ENCODE measurements at regions not wholly inside any gene's neighbourhood (a gene's known extent, or its start where the extent isn't known, plus 50 kb on each side); places are given as distances from the start of the nearest gene placed in this dataset.

DNA sequence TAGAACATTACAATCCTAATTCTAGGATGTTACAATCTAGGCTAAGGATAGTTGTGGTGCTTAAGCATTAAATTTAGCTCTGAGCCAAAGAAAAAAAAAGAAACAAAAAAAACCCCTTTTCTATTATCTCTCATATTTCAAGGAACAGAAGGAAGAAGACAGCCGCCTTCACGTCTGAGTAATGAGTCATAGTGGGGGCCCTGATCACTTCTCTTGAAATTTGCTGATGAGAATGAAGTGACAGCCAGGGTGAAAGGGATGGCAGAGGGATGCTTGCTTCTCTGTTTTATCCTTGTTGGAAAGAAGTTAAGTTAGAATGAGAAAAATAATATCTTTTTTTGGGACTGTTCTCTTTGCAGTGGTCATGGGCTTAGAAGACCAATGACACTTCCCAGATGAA is 82.6 kb upstream of the MPHOSPH6 start (continued):
- no peak for TF ChIP-seq NFIC (IDR thresholded peaks at IDR 0.05; ENCODE audit: low read depth, low read length)
- TF ChIP-seq, protein P1, sequence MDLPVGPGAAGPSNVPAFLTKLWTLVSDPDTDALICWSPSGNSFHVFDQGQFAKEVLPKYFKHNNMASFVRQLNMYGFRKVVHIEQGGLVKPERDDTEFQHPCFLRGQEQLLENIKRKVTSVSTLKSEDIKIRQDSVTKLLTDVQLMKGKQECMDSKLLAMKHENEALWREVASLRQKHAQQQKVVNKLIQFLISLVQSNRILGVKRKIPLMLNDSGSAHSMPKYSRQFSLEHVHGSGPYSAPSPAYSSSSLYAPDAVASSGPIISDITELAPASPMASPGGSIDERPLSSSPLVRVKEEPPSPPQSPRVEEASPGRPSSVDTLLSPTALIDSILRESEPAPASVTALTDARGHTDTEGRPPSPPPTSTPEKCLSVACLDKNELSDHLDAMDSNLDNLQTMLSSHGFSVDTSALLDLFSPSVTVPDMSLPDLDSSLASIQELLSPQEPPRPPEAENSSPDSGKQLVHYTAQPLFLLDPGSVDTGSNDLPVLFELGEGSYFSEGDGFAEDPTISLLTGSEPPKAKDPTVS (IDR thresholded peaks at IDR 0.05; ENCODE audit: low read depth, low read length): no peak

DNA sequence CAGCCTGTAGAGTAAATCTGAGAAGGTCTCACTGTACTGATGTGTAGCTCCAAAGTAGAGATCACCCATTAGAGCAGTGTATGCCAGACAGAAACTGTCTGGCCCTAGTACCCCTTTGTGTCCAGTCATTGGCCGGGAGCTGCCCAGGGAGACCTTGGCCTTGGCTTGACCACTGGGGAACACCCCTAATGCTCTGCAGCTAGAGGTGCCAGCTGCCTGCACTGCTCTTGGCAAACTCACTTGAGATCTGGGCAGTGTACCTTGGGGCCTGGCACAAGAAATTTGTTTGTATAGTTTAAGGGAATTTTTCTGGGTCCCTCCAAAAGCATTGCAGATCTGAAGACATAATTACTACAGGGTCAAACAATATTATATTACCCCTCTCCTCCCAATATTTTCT is 78.7 kb upstream of the MPHOSPH6 start:
- Histone ChIP-seq H3K79me2 (ENCODE audit: control insufficient read depth, insufficient read depth, low read length) (no peaks in the 10 kb centered on the region), H3K4me3 (no peak overlapping the region), H3K9ac (ENCODE audit: control insufficient read depth, insufficient read depth, low read length) (no peak overlapping the region), H3K4me1 (ENCODE audit: control insufficient read depth, insufficient read depth, low read length) (no peaks in the 10 kb centered on the region), H3K27ac (ENCODE audit: control insufficient read depth, insufficient read depth) (no peak overlapping the region), H2AFZ (ENCODE audit: control insufficient read depth, low read depth, low read length) (no peak overlapping the region), H4K20me1 (ENCODE audit: control insufficient read depth, insufficient read depth) (no peaks in the 10 kb centered on the region), H3K4me2 (ENCODE audit: control insufficient read depth, insufficient read depth) (no peak overlapping the region), H3K27me3 (replicated peaks in 1 of 2; ENCODE audit: control insufficient read depth in 2 of 2, insufficient read depth in 2 of 2, low read length in 1 of 2) (no peaks in the 10 kb centered on the region; a peak in 1 of 4 replicates), H3K36me3 (ENCODE audit: control insufficient read depth in 2 of 2, insufficient read depth in 2 of 2, low read length in 1 of 2) (no peaks in the 10 kb centered on the region), H3K9me3 (replicated peaks; ENCODE audit: control insufficient read depth, insufficient read depth, low read length) (no peaks in the 10 kb centered on the region)
- ATAC-seq (no peak), DNase-seq (ENCODE audit: low read depth, low spot score) (no peak), FAIRE-seq (no peak)
- ChIA-PET CTCF (interaction anchor here (4.7 kb wide), 1 partner anchor 15 kb away, joined by 27 read pairs; no protein-coding TSS in a partner anchor), POLR2A (no interaction called here), RAD21 (ENCODE audit: unreplicated experiment) (no interaction called here), SMC1A (ENCODE audit: uncharacterized antibody, unreplicated experiment) (interaction anchor here (0.6 to 2.2 kb wide), 2 partner anchors 14 to 19 kb away, joined by 3 to 9 read pairs; no protein-coding TSS in a partner anchor)
- in situ Hi-C loops (cut with MboI): no loop called here
- no TSS peak for BruUV-seq (replicated peaks)
- 36% methylated on average over 1 of the region's 1 CpG for WGBS (ENCODE audit: insufficient coverage, insufficient replicate concordance, low lambda C conversion rate, missing lambda C conversion rate)
- intact Hi-C loops (cut with micrococcal nuclease; ENCODE audit: unreplicated experiment): no loop called here
- TF ChIP-seq FOXM1 (IDR thresholded peaks at IDR 0.05; ENCODE audit: low read depth, low read length): no peak
- TF ChIP-seq, protein P2, sequence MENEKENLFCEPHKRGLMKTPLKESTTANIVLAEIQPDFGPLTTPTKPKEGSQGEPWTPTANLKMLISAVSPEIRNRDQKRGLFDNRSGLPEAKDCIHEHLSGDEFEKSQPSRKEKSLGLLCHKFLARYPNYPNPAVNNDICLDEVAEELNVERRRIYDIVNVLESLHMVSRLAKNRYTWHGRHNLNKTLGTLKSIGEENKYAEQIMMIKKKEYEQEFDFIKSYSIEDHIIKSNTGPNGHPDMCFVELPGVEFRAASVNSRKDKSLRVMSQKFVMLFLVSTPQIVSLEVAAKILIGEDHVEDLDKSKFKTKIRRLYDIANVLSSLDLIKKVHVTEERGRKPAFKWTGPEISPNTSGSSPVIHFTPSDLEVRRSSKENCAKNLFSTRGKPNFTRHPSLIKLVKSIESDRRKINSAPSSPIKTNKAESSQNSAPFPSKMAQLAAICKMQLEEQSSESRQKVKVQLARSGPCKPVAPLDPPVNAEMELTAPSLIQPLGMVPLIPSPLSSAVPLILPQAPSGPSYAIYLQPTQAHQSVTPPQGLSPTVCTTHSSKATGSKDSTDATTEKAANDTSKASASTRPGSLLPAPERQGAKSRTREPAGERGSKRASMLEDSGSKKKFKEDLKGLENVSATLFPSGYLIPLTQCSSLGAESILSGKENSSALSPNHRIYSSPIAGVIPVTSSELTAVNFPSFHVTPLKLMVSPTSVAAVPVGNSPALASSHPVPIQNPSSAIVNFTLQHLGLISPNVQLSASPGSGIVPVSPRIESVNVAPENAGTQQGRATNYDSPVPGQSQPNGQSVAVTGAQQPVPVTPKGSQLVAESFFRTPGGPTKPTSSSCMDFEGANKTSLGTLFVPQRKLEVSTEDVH (IDR thresholded peaks at IDR 0.05; ENCODE audit: low read depth, partially characterized antibody): no peak
- TF ChIP-seq NFYA (IDR thresholded peaks at IDR 0.05; ENCODE audit: borderline replicate concordance, low read depth, low read length): no peak
- no peak for TF ChIP-seq JUND (IDR thresholded peaks at IDR 0.05; ENCODE audit: low read depth, low read length)
- TF ChIP-seq, protein P3, sequence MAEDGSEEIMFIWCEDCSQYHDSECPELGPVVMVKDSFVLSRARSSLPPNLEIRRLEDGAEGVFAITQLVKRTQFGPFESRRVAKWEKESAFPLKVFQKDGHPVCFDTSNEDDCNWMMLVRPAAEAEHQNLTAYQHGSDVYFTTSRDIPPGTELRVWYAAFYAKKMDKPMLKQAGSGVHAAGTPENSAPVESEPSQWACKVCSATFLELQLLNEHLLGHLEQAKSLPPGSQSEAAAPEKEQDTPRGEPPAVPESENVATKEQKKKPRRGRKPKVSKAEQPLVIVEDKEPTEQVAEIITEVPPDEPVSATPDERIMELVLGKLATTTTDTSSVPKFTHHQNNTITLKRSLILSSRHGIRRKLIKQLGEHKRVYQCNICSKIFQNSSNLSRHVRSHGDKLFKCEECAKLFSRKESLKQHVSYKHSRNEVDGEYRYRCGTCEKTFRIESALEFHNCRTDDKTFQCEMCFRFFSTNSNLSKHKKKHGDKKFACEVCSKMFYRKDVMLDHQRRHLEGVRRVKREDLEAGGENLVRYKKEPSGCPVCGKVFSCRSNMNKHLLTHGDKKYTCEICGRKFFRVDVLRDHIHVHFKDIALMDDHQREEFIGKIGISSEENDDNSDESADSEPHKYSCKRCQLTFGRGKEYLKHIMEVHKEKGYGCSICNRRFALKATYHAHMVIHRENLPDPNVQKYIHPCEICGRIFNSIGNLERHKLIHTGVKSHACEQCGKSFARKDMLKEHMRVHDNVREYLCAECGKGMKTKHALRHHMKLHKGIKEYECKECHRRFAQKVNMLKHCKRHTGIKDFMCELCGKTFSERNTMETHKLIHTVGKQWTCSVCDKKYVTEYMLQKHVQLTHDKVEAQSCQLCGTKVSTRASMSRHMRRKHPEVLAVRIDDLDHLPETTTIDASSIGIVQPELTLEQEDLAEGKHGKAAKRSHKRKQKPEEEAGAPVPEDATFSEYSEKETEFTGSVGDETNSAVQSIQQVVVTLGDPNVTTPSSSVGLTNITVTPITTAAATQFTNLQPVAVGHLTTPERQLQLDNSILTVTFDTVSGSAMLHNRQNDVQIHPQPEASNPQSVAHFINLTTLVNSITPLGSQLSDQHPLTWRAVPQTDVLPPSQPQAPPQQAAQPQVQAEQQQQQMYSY (CRISPR knock-in tag; IDR thresholded peaks at IDR 0.05): no peak
- TF ChIP-seq ZZZ3 (IDR thresholded peaks at IDR 0.05; ENCODE audit: control insufficient read depth, insufficient read length, low read depth): no peak
- TF ChIP-seq, protein P4, sequence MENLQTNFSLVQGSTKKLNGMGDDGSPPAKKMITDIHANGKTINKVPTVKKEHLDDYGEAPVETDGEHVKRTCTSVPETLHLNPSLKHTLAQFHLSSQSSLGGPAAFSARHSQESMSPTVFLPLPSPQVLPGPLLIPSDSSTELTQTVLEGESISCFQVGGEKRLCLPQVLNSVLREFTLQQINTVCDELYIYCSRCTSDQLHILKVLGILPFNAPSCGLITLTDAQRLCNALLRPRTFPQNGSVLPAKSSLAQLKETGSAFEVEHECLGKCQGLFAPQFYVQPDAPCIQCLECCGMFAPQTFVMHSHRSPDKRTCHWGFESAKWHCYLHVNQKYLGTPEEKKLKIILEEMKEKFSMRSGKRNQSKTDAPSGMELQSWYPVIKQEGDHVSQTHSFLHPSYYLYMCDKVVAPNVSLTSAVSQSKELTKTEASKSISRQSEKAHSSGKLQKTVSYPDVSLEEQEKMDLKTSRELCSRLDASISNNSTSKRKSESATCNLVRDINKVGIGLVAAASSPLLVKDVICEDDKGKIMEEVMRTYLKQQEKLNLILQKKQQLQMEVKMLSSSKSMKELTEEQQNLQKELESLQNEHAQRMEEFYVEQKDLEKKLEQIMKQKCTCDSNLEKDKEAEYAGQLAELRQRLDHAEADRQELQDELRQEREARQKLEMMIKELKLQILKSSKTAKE (IDR thresholded peaks at IDR 0.05; ENCODE audit: low read depth, poor library complexity, severe bottlenecking): no peak
- no peak for TF ChIP-seq CBX5 (IDR thresholded peaks at IDR 0.05; ENCODE audit: low read depth)
- TF ChIP-seq, protein P5, sequence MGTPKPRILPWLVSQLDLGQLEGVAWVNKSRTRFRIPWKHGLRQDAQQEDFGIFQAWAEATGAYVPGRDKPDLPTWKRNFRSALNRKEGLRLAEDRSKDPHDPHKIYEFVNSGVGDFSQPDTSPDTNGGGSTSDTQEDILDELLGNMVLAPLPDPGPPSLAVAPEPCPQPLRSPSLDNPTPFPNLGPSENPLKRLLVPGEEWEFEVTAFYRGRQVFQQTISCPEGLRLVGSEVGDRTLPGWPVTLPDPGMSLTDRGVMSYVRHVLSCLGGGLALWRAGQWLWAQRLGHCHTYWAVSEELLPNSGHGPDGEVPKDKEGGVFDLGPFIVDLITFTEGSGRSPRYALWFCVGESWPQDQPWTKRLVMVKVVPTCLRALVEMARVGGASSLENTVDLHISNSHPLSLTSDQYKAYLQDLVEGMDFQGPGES (IDR thresholded peaks at IDR 0.05): no peak

Measured in GM12878 (cell line).